Panc1 (cell line): ENCODE measurements at regions not wholly inside any gene's neighbourhood (a gene's known extent, or its start where the extent isn't known, plus 50 kb on each side); places are given as distances from the start of the nearest gene placed in this dataset.

Experiments
- ATAC-seq: fragments of 200-7000 bp; cut with Tn5 transposase; 2 replicates; pipeline ENCODE4 v1.9.1; 2020; ENCODE audit warnings: mild to moderate bottlenecking, moderate library complexity
- BruUV-seq: library from RNA; stranded (reverse); fragments of 400-500 nt; replicated peaks from 2 replicates; lab custom pipeline; 2021; lab: Mats Ljungman, UMichigan
- CTCF ChIA-PET: fragments of 300-600 bp; sonication (Branson Sonifier 250); formaldehyde crosslinking; loops from one replicate; lab custom pipeline; 2022; ENCODE audit warnings: antibody characterized with exemption; lab: Charles Lee
- POLR2A ChIA-PET: fragments of 300-600 bp; sonication (Branson Sonifier 250); formaldehyde crosslinking; loops from one replicate; lab custom pipeline; 2022; ENCODE audit warnings: antibody characterized with exemption; lab: Charles Lee
- DNase-seq: peaks from one replicate; pipeline ENCODE4 v3.0.0-alpha.2; 2010; ENCODE audit warnings: low read depth, low spot score
- H3K27ac ChIP-seq: 2 replicates; pipeline ENCODE4 v1.5.1; 2011; ENCODE audit warnings: mild to moderate bottlenecking, low read length, inconsistent platforms
- H3K27me3 ChIP-seq: fragments of 200-500 bp; sonication (Bioruptor generic); 2 replicates; pipeline ENCODE4 v1.6.0; 2014; ENCODE audit warnings: low read length, inconsistent platforms; ENCODE audit not compliant: control insufficient read depth, insufficient read depth
- H3K36me3 ChIP-seq: fragments of 200-500 bp; sonication (Bioruptor generic); 2 replicates; pipeline ENCODE4 v1.5.1; 2014; ENCODE audit warnings: inconsistent platforms, mild to moderate bottlenecking, low read length, moderate library complexity; ENCODE audit not compliant: control insufficient read depth, insufficient read depth
- H3K4me1 ChIP-seq: 2 replicates; pipeline ENCODE4 v1.5.1; 2011; ENCODE audit warnings: inconsistent platforms, mild to moderate bottlenecking, low read length, moderate library complexity; ENCODE audit not compliant: control insufficient read depth, insufficient read depth
- H3K4me3 ChIP-seq, 2 experiments: 2 replicates each; pipeline ENCODE4 v1.5.1; 2011 to 2012; ENCODE audit warnings: low read depth in 2 of 2, low read length in 2 of 2, mild to moderate bottlenecking in 2 of 2, inconsistent platforms in 1 of 2, moderate library complexity in 1 of 2
- H3K9me3 ChIP-seq: fragments of 200-500 bp; sonication (Bioruptor generic); 2 replicates; pipeline ENCODE4 v1.5.1; 2014; ENCODE audit warnings: low read depth, mild to moderate bottlenecking, inconsistent platforms, low read length, moderate library complexity; ENCODE audit not compliant: control insufficient read depth, insufficient read depth
- CTCF ChIP-seq: fragments of 450-650 bp; IDR thresholded peaks from 2 replicates; pipeline ENCODE4 v1.5.1; 2017; ENCODE audit warnings: mild to moderate bottlenecking
- POLR2AphosphoS5 ChIP-seq: IDR thresholded peaks from 2 replicates; pipeline ENCODE4 v1.6.1; 2012; ENCODE audit warnings: mild to moderate bottlenecking, low read depth, low read length, moderate library complexity
- SIN3A ChIP-seq: IDR thresholded peaks from 2 replicates; pipeline ENCODE4 v1.6.1; 2012; ENCODE audit warnings: low read depth, mild to moderate bottlenecking, low read length, moderate library complexity, borderline replicate concordance; ENCODE audit not compliant: insufficient read depth
- TCF7L2 ChIP-seq: IDR thresholded peaks from 2 replicates; pipeline ENCODE4 v1.6.1; 2011; ENCODE audit warnings: mild to moderate bottlenecking, low read depth, low read length, inconsistent platforms
- in situ Hi-C: cut with HindIII; loops from 2 replicates; pipeline ENCODE4 v1.10.0; 2016; ENCODE audit warnings: low sequenced_read_pairs, low pct_unique_long_range_greater_than_20kb
- intact Hi-C: fragments of 100-400 bp; cut with micrococcal nuclease; formaldehyde crosslinking; loops from one replicate; pipeline ENCODE4 v1.10.0; 2022; ENCODE audit not compliant: unreplicated experiment
- TF ChIP-seq, protein P1 (sequence below), 2 experiments: IDR thresholded peaks; 2 replicates each; pipeline ENCODE4 v1.6.1; 2011 to 2012; ENCODE audit warnings: low read depth in 2 of 2, control low read depth in 1 of 2, low read length in 1 of 2, mild to moderate bottlenecking in 1 of 2, moderate library complexity in 1 of 2; ENCODE audit not compliant: insufficient read depth in 1 of 2

GRCh38 chr13:105327581-105328126 lies 1207.8 kb downstream of the EFNB2 start:
- H3K4me1 ChIP-seq = no peaks in the 10 kb centered on the region
- no peak overlapping the region for H3K27ac ChIP-seq
- ATAC-seq = no peak
- no peaks in the 10 kb centered on the region for H3K27me3 ChIP-seq
- DNase-seq = no peak
- intact Hi-C loops (no loop called here), in situ Hi-C loops (no loop called here)
- H3K9me3 ChIP-seq = no peaks in the 10 kb centered on the region
- TF ChIP-seq TCF7L2 = no peak
- TF ChIP-seq, protein P1, sequence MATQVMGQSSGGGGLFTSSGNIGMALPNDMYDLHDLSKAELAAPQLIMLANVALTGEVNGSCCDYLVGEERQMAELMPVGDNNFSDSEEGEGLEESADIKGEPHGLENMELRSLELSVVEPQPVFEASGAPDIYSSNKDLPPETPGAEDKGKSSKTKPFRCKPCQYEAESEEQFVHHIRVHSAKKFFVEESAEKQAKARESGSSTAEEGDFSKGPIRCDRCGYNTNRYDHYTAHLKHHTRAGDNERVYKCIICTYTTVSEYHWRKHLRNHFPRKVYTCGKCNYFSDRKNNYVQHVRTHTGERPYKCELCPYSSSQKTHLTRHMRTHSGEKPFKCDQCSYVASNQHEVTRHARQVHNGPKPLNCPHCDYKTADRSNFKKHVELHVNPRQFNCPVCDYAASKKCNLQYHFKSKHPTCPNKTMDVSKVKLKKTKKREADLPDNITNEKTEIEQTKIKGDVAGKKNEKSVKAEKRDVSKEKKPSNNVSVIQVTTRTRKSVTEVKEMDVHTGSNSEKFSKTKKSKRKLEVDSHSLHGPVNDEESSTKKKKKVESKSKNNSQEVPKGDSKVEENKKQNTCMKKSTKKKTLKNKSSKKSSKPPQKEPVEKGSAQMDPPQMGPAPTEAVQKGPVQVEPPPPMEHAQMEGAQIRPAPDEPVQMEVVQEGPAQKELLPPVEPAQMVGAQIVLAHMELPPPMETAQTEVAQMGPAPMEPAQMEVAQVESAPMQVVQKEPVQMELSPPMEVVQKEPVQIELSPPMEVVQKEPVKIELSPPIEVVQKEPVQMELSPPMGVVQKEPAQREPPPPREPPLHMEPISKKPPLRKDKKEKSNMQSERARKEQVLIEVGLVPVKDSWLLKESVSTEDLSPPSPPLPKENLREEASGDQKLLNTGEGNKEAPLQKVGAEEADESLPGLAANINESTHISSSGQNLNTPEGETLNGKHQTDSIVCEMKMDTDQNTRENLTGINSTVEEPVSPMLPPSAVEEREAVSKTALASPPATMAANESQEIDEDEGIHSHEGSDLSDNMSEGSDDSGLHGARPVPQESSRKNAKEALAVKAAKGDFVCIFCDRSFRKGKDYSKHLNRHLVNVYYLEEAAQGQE (IDR thresholded peaks at IDR 0.05; ENCODE audit: insufficient read depth in 1 of 2, low read depth in 2 of 2, low read length in 1 of 2) = no peak
- TF ChIP-seq CTCF = no peak
- no peak for TF ChIP-seq POLR2AphosphoS5
- TF ChIP-seq SIN3A = no peak
- ChIA-PET CTCF (no interaction called here), POLR2A (no interaction called here)
- no peak overlapping the region for H3K4me3 ChIP-seq
- H3K36me3 ChIP-seq = no peaks in the 10 kb centered on the region
- BruUV-seq = no TSS peak

DNA sequence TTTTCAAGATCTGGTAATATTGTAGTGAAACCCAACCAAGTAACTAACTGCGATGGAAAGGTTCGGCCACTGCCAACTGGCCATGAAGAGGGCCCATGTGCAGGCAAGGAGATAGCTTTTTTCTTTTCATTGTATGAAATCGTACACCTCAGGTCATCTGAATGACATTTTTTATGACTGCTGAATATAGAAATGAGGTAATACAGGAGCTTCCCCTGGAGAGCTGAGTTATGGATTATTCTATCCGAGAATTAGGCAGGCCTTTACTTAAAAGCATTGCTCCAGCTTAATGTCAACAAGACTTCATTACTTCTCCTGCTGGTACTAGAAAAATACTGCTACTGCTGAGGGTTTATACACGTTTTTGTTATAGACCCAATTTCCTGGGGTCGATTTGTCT lies 1215.6 kb downstream of the EFNB2 start:
- in situ Hi-C loops = no loop called here
- no peak for TF ChIP-seq POLR2AphosphoS5
- no peak for TF ChIP-seq CTCF
- TF ChIP-seq TCF7L2 = no peak
- TF ChIP-seq, protein P1 (IDR thresholded peaks at IDR 0.05; ENCODE audit: insufficient read depth in 1 of 2, low read depth in 2 of 2, low read length in 1 of 2) = no peak
- no peak for TF ChIP-seq SIN3A
- no peaks in the 10 kb centered on the region for H3K4me1 ChIP-seq
- no peaks in the 10 kb centered on the region for H3K9me3 ChIP-seq
- POLR2A ChIA-PET = no interaction called here
- H3K4me3 ChIP-seq = no peak overlapping the region
- no peaks in the 10 kb centered on the region for H3K27me3 ChIP-seq
- H3K27ac ChIP-seq = no peak overlapping the region
- BruUV-seq = no TSS peak
- no peaks in the 10 kb centered on the region for H3K36me3 ChIP-seq
- DNase-seq (no peak), ATAC-seq (no peak)
- intact Hi-C loops = no loop called here
- CTCF ChIA-PET = no interaction called here
